Liver (tissue), 8 donors: ENCODE measurements at regions not wholly inside any gene's neighbourhood (a gene's known extent, or its start where the extent isn't known, plus 50 kb on each side); places are given as distances from the start of the nearest gene placed in this dataset.

Experiments
- DNase-seq: peaks from one replicate; pipeline ENCODE4 v3.0.0-alpha.2; 2017; ENCODE audit warnings: low spot score
- H3K27ac ChIP-seq, 2 donors: one replicate each; pipeline ENCODE4 v1.7.0; 2013; ENCODE audit warnings: inconsistent platforms in 2 of 2, low read length in 2 of 2, control low read depth in 1 of 2, low read depth in 1 of 2, mild to moderate bottlenecking in 1 of 2
- H3K27me3 ChIP-seq, 4 donors: one replicate each; pipeline versions ENCODE4 v1.6.1 to v1.7.0; 2013; ENCODE audit warnings: low read length in 3 of 4, inconsistent platforms in 1 of 4, mild to moderate bottlenecking in 1 of 4, moderate library complexity in 1 of 4; ENCODE audit not compliant: control insufficient read depth in 4 of 4, insufficient read depth in 4 of 4
- H3K36me3 ChIP-seq, 4 donors: one replicate each; pipeline versions ENCODE4 v1.6.1 to v1.7.0; 2013; ENCODE audit warnings: low read length in 3 of 4, mild to moderate bottlenecking in 3 of 4, low read depth in 1 of 4, moderate library complexity in 1 of 4; ENCODE audit not compliant: control insufficient read depth in 4 of 4, insufficient read depth in 3 of 4
- H3K4me1 ChIP-seq, 4 donors: one replicate each; pipeline versions ENCODE4 v1.6.1 to v1.7.0; 2013; ENCODE audit warnings: low read length in 3 of 4, mild to moderate bottlenecking in 3 of 4, moderate library complexity in 1 of 4; ENCODE audit not compliant: control insufficient read depth in 4 of 4, insufficient read depth in 4 of 4
- H3K4me3 ChIP-seq, 3 donors: one replicate each; pipeline versions ENCODE4 v1.6.1 to v1.7.0; 2013; ENCODE audit warnings: low read length in 3 of 3, control low read depth in 1 of 3, low read depth in 1 of 3, mild to moderate bottlenecking in 1 of 3
- H3K9ac ChIP-seq, 2 donors: one replicate each; pipeline ENCODE4 v1.7.0; 2013; ENCODE audit warnings: low read length in 2 of 2, mild to moderate bottlenecking in 2 of 2, moderate library complexity in 2 of 2, control low read depth in 1 of 2, low read depth in 1 of 2
- H3K9me3 ChIP-seq, 4 donors: one replicate each; pipeline versions ENCODE4 v1.6.1 to v1.7.0; 2013; ENCODE audit warnings: low read length in 3 of 4; ENCODE audit not compliant: control insufficient read depth in 4 of 4
- ATF3 ChIP-seq: IDR thresholded peaks from 2 replicates; pipeline ENCODE4 v1.6.1; 2016; ENCODE audit warnings: antibody characterized with exemption
- CTCF ChIP-seq: fragments of 150-350 bp; IDR thresholded peaks from 2 replicates; pipeline ENCODE4 v1.5.1; 2017; ENCODE audit warnings: improper control_type of control experiment, low read depth, low read length; ENCODE audit not compliant: missing input control
- FOXA1 ChIP-seq: IDR thresholded peaks from 2 replicates; pipeline ENCODE4 v1.6.1; 2016; ENCODE audit warnings: antibody characterized with exemption
- JUND ChIP-seq, 2 donors: IDR thresholded peaks; 2 replicates each; pipeline ENCODE4 v1.6.1; 2016; ENCODE audit warnings: antibody characterized with exemption in 2 of 2
- MAX ChIP-seq: IDR thresholded peaks from 2 replicates; pipeline ENCODE4 v1.6.1; 2016; ENCODE audit warnings: antibody characterized with exemption
- RAD21 ChIP-seq, 2 donors: IDR thresholded peaks; 2 replicates each; pipeline ENCODE4 v1.6.1; 2016; ENCODE audit warnings: antibody characterized with exemption in 2 of 2, mild to moderate bottlenecking in 2 of 2
- REST ChIP-seq: IDR thresholded peaks from 2 replicates; pipeline ENCODE4 v1.6.1; 2016; ENCODE audit warnings: antibody characterized with exemption, mild to moderate bottlenecking
- SP1 ChIP-seq: IDR thresholded peaks from 2 replicates; pipeline ENCODE4 v1.6.1; 2018; ENCODE audit warnings: antibody characterized with exemption, mild to moderate bottlenecking
- ZBTB33 ChIP-seq: IDR thresholded peaks from 2 replicates; pipeline ENCODE4 v1.6.1; 2016; ENCODE audit warnings: antibody characterized with exemption
- WGBS: extraction: QIAGEN DNeasy Blood & Tissue Kit; methylation state at CpG from one replicate; pipeline ENCODE4 v1.1.7; 2013; 5-methylcytosine and 5-hydroxymethylcytosine counted together
- donor health status: healthy.
- donor health status: healthy.
- donor health status: healthy.
- donor health status: healthy.
- donor health status: healthy.

- H3K27me3 ChIP-seq, result peaks cover 0 to 2% (median 0%) of the 10 kb centered on the region in 4 donors
- TF ChIP-seq CTCF, result no peak
- TF ChIP-seq SP1, result no peak
- TF ChIP-seq RAD21 (IDR thresholded peaks at IDR 0.05), result no peak
- no peak for TF ChIP-seq ZBTB33
- peak overlapping the region in 1 of 3 donors; percentile 11 for H3K4me3 ChIP-seq
- H3K4me1 ChIP-seq, result peaks cover 0 to 2% (median 0%) of the 10 kb centered on the region in 4 donors
- H3K9me3 ChIP-seq, result no peaks in the 10 kb centered on the region
- WGBS, result 76% methylated on average over 12 of the region's 12 CpGs
- DNase-seq, result no peak
- H3K27ac ChIP-seq, result no peak overlapping the region
- no peaks in the 10 kb centered on the region for H3K36me3 ChIP-seq
- H3K9ac ChIP-seq, result no peak overlapping the region
Measured at GRCh38 chr15:95468820-95469219, 861.7 kb upstream of the NR2F2 start.

GRCh38 chr15:95469496-95470000 is 861.0 kb upstream of the NR2F2 start:
- H3K27ac ChIP-seq, result no peak overlapping the region

More at GRCh38 chr15:95469496-95470000, 861.0 kb upstream of the NR2F2 start:
- DNase-seq, result no peak
- Histone ChIP-seq H3K4me3 (no peak overlapping the region), H3K36me3 (no peaks in the 10 kb centered on the region), H3K9me3 (peaks cover 0 to under 1% (median 0%) of the 10 kb centered on the region in 4 donors), H3K9ac (no peak overlapping the region), H3K27me3 (no peaks in the 10 kb centered on the region), H3K4me1 (peaks cover 0 to 2% (median 0%) of the 10 kb centered on the region in 4 donors)
- 75% methylated on average over 8 of the region's 8 CpGs for WGBS
- TF ChIP-seq ATF3, result no peak
- no peak for TF ChIP-seq FOXA1
- no peak for TF ChIP-seq SP1
- no peak for TF ChIP-seq REST
- TF ChIP-seq RAD21 (IDR thresholded peaks at IDR 0.05), result no peak
- TF ChIP-seq MAX, result no peak
- no peak for TF ChIP-seq JUND (IDR thresholded peaks at IDR 0.05)
